GF-D8 (cell line): ENCODE measurements at regions not wholly inside any gene's neighbourhood (a gene's known extent, or its start where the extent isn't known, plus 50 kb on each side); places are given as distances from the start of the nearest gene placed in this dataset.
"Not testable (repeated sequence)": the region's sequence is repeated elsewhere in the genome, so short reads cannot be mapped to it uniquely, and the experiment has no call there.

ENCODE experiments used
- DNase-seq: peaks from one replicate; lab custom pipeline; 2025; lab: John Stamatoyannopoulos, UW

GRCh38 chrX:110964786-110965185 lies 131.2 kb upstream of the PAK3 start:
- DNase-seq, result no peak

- no peak for DNase-seq
These were observed 133.5 kb upstream of the PAK3 start for GRCh38 chrX:110962451-110962850.

GRCh38 chrX:110955706-110956105 lies 140.3 kb upstream of the PAK3 start:
- no peak for DNase-seq

GRCh38 chrX:110954428-110955100 lies 141.4 kb upstream of the PAK3 start:
- DNase-seq, result no peak

- DNase-seq, result no peak
These were observed 144.3 kb upstream of the PAK3 start for GRCh38 chrX:110951472-110952269.

- DNase-seq, result no peak
These were observed 149.4 kb upstream of the CHRDL1 start for GRCh38 chrX:110944751-110945675.

GRCh38 chrX:110944311-110944750 lies 148.7 kb upstream of the CHRDL1 start:
- no peak for DNase-seq

GRCh38 chrX:110941906-110942305 lies 146.3 kb upstream of the CHRDL1 start:
- DNase-seq, result no peak

- DNase-seq, result no peak
These were observed 143.5 kb upstream of the CHRDL1 start for GRCh38 chrX:110938977-110939732.

- DNase-seq, result no peak
These were observed 129.3 kb upstream of the CHRDL1 start for GRCh38 chrX:110924871-110925270.

GRCh38 chrX:110920991-110921390 lies 125.4 kb upstream of the CHRDL1 start:
- no peak for DNase-seq

- DNase-seq, result no peak
These were observed 120.0 kb upstream of the CHRDL1 start for GRCh38 chrX:110915570-110915969.

GRCh38 chrX:110915111-110915510 lies 119.5 kb upstream of the CHRDL1 start:
- DNase-seq, result no peak

GRCh38 chrX:110914281-110914680 lies 118.7 kb upstream of the CHRDL1 start:
- no peak for DNase-seq

GRCh38 chrX:110904747-110905146 lies 109.1 kb upstream of the CHRDL1 start:
- DNase-seq, result not testable (repeated sequence)

- DNase-seq, result no peak
These were observed 86.4 kb upstream of the CHRDL1 start for GRCh38 chrX:110881971-110882370.

GRCh38 chrX:110877326-110877725 lies 81.7 kb upstream of the CHRDL1 start:
- no peak for DNase-seq

GRCh38 chrX:110871839-110872238 lies 76.2 kb upstream of the CHRDL1 start:
- no peak for DNase-seq

- DNase-seq, result no peak
These were observed 70.8 kb upstream of the CHRDL1 start for GRCh38 chrX:110866421-110866820.

GRCh38 chrX:110863883-110864282 lies 68.3 kb upstream of the CHRDL1 start:
- DNase-seq, result no peak

GRCh38 chrX:110858565-110858964 lies 62.9 kb upstream of the CHRDL1 start:
- DNase-seq, result no peak

GRCh38 chrX:110853610-110854009 lies 58.0 kb upstream of the CHRDL1 start:
- no peak for DNase-seq
